ENCODE measurements at regions not wholly inside any gene's neighbourhood (a gene's known extent, or its start where the extent isn't known, plus 50 kb on each side); places are given as distances from the start of the nearest gene placed in this dataset.

- Histone ChIP-seq H3K36me3 (ENCODE audit: control insufficient read depth in 4 of 4, insufficient read depth in 3 of 4, low read depth in 1 of 4, low read length in 3 of 4) (no peaks in the 10 kb centered on the region), H3K9ac (ENCODE audit: low read depth in 1 of 2, low read length in 2 of 2) (no peak overlapping the region), H3K4me1 (ENCODE audit: control insufficient read depth in 4 of 4, insufficient read depth in 4 of 4, low read length in 3 of 4) (no peaks in the 10 kb centered on the region), H3K9me3 (ENCODE audit: control insufficient read depth in 4 of 4, low read length in 3 of 4) (no peaks in the 10 kb centered on the region), H3K27me3 (ENCODE audit: control insufficient read depth in 4 of 4, insufficient read depth in 4 of 4, low read length in 3 of 4) (peaks cover 0 to 2% (median 0%) of the 10 kb centered on the region in 4 donors), H3K27ac (ENCODE audit: low read depth in 1 of 2, low read length in 2 of 2) (no peak overlapping the region), H3K4me3 (ENCODE audit: low read depth in 1 of 3, low read length in 3 of 3) (no peak overlapping the region)
- DNase-seq (ENCODE audit: low spot score), result no peak
- TF ChIP-seq YY1 (IDR thresholded peaks at IDR 0.05) (no peak), TAF1 (conservative IDR thresholded peaks at IDR 0.05) (no peak), RAD21 (IDR thresholded peaks at IDR 0.05) (no peak)
- TF ChIP-seq, protein P1, sequence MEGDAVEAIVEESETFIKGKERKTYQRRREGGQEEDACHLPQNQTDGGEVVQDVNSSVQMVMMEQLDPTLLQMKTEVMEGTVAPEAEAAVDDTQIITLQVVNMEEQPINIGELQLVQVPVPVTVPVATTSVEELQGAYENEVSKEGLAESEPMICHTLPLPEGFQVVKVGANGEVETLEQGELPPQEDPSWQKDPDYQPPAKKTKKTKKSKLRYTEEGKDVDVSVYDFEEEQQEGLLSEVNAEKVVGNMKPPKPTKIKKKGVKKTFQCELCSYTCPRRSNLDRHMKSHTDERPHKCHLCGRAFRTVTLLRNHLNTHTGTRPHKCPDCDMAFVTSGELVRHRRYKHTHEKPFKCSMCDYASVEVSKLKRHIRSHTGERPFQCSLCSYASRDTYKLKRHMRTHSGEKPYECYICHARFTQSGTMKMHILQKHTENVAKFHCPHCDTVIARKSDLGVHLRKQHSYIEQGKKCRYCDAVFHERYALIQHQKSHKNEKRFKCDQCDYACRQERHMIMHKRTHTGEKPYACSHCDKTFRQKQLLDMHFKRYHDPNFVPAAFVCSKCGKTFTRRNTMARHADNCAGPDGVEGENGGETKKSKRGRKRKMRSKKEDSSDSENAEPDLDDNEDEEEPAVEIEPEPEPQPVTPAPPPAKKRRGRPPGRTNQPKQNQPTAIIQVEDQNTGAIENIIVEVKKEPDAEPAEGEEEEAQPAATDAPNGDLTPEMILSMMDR (IDR thresholded peaks at IDR 0.05; ENCODE audit: low read depth, low read length, missing input control), result no peak
- TF ChIP-seq, protein P2, sequence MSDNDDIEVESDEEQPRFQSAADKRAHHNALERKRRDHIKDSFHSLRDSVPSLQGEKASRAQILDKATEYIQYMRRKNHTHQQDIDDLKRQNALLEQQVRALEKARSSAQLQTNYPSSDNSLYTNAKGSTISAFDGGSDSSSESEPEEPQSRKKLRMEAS (IDR thresholded peaks at IDR 0.05), result no peak
- 78% methylated on average over 1 of the region's 1 CpG for WGBS
Observed at GRCh38 chr11:112626731-112627130, 334.5 kb upstream of the NCAM1 start.

DNA sequence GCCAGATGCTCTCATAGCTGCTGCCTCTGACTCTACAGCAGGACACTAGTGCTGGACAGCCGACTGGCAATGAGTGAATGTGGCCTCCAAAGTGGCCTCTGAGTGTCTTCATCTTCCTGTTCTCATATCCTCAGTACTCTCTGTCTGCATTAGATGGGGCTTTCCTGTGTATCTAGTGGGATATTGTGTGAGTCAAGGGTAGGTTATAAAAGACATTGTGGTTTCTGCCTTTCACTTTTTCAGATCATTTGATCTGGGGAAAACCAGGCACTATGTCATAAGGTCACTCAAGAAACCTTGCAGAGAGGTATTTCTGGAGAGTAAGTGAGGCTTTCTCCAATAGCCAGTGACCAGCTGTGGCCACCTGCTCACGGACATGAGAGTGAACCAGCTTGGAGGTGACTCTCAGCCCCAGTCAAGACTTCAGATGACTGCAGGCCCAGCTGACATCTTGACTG is 333.6 kb upstream of the NCAM1 start:
- no peak for DNase-seq (ENCODE audit: low spot score)
- Histone ChIP-seq H3K4me1 (ENCODE audit: control insufficient read depth in 4 of 4, insufficient read depth in 4 of 4, low read length in 3 of 4) (no peaks in the 10 kb centered on the region), H3K9ac (ENCODE audit: low read depth in 1 of 2, low read length in 2 of 2) (no peak overlapping the region), H3K27me3 (ENCODE audit: control insufficient read depth in 4 of 4, insufficient read depth in 4 of 4, low read length in 3 of 4) (peaks cover 0 to under 1% (median 0%) of the 10 kb centered on the region in 4 donors), H3K4me3 (ENCODE audit: low read depth in 1 of 3, low read length in 3 of 3) (no peak overlapping the region), H3K9me3 (ENCODE audit: control insufficient read depth in 4 of 4, low read length in 3 of 4) (no peaks in the 10 kb centered on the region), H3K36me3 (ENCODE audit: control insufficient read depth in 4 of 4, insufficient read depth in 3 of 4, low read depth in 1 of 4, low read length in 3 of 4) (no peaks in the 10 kb centered on the region), H3K27ac (ENCODE audit: low read depth in 1 of 2, low read length in 2 of 2) (no peak overlapping the region)
- TF ChIP-seq, protein P2 (IDR thresholded peaks at IDR 0.05), result no peak
- TF ChIP-seq HNF4G (IDR thresholded peaks at IDR 0.05) (no peak), JUND (IDR thresholded peaks at IDR 0.05) (no peak), ZBTB33 (IDR thresholded peaks at IDR 0.05) (no peak), FOXA2 (IDR thresholded peaks at IDR 0.05) (no peak), RAD21 (IDR thresholded peaks at IDR 0.05) (no peak), RXRA (IDR thresholded peaks at IDR 0.05) (no peak)
- WGBS, result 71% methylated on average over 2 of the region's 2 CpGs

GRCh38 chr11:112628676-112629075 is 332.5 kb upstream of the NCAM1 start:
- no peaks in the 10 kb centered on the region for H3K36me3 ChIP-seq (ENCODE audit: control insufficient read depth in 4 of 4, insufficient read depth in 3 of 4, low read depth in 1 of 4, low read length in 3 of 4)
- WGBS, result 57% methylated on average over 3 of the region's 3 CpGs
- no peaks in the 10 kb centered on the region for H3K4me1 ChIP-seq (ENCODE audit: control insufficient read depth in 4 of 4, insufficient read depth in 4 of 4, low read length in 3 of 4)
- no peak overlapping the region for H3K27ac ChIP-seq (ENCODE audit: low read depth in 1 of 2, low read length in 2 of 2)
- H3K4me3 ChIP-seq (ENCODE audit: low read depth in 1 of 3, low read length in 3 of 3), result no peak overlapping the region
- no peaks in the 10 kb centered on the region for H3K9me3 ChIP-seq (ENCODE audit: control insufficient read depth in 4 of 4, low read length in 3 of 4)
- no peaks in the 10 kb centered on the region for H3K27me3 ChIP-seq (ENCODE audit: control insufficient read depth in 4 of 4, insufficient read depth in 4 of 4, low read length in 3 of 4)
- H3K9ac ChIP-seq (ENCODE audit: low read depth in 1 of 2, low read length in 2 of 2), result no peak overlapping the region
- DNase-seq (ENCODE audit: low spot score), result no peak
- TF ChIP-seq ZBTB33 (IDR thresholded peaks at IDR 0.05), result no peak
- TF ChIP-seq FOXA2 (IDR thresholded peaks at IDR 0.05), result no peak
- TF ChIP-seq HNF4A (conservative IDR thresholded peaks at IDR 0.05), result no peak
- no peak for TF ChIP-seq YY1 (IDR thresholded peaks at IDR 0.05)
- TF ChIP-seq REST (IDR thresholded peaks at IDR 0.05), result no peak
- TF ChIP-seq, protein P3, sequence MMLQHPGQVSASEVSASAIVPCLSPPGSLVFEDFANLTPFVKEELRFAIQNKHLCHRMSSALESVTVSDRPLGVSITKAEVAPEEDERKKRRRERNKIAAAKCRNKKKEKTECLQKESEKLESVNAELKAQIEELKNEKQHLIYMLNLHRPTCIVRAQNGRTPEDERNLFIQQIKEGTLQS (IDR thresholded peaks at IDR 0.05), result no peak
- no peak for TF ChIP-seq FOXA1 (IDR thresholded peaks at IDR 0.05)
- TF ChIP-seq JUND (IDR thresholded peaks at IDR 0.05), result no peak
- TF ChIP-seq RAD21 (IDR thresholded peaks at IDR 0.05), result no peak
- TF ChIP-seq, protein P1 (IDR thresholded peaks at IDR 0.05; ENCODE audit: low read depth, low read length, missing input control), result no peak

Data from liver (tissue), 8 donors.